Suprapubic skin (tissue), 4 donors: ENCODE measurements at regions not wholly inside any gene's neighbourhood (a gene's known extent, or its start where the extent isn't known, plus 50 kb on each side); places are given as distances from the start of the nearest gene placed in this dataset.

ENCODE experiments used
- DNase-seq, 2 donors: peaks; one replicate each; pipeline ENCODE4 v3.0.0-alpha.2; 2019; ENCODE audit warnings: low spot score in 2 of 2
- H3K27ac ChIP-seq: fragments of 200-600 bp; sonication (generic); one replicate; pipeline ENCODE4 v1.5.1; 2019
- H3K27me3 ChIP-seq: fragments of 200-600 bp; sonication (generic); one replicate; pipeline ENCODE4 v1.5.1; 2019
- H3K36me3 ChIP-seq: fragments of 200-600 bp; sonication (generic); one replicate; pipeline ENCODE4 v1.5.1; 2019
- H3K4me1 ChIP-seq: fragments of 200-600 bp; sonication (generic); one replicate; pipeline ENCODE4 v1.5.1; 2019
- H3K4me3 ChIP-seq: fragments of 200-600 bp; sonication (generic); one replicate; pipeline ENCODE4 v1.5.1; 2019; ENCODE audit warnings: mild to moderate bottlenecking
- H3K9me3 ChIP-seq: fragments of 200-600 bp; sonication (generic); one replicate; pipeline ENCODE4 v1.5.1; 2019
- EP300 ChIP-seq: sonication (generic); formaldehyde crosslinking; IDR thresholded peaks from one replicate; pipeline ENCODE4 v1.6.1; 2017; ENCODE audit warnings: antibody characterized with exemption
- POLR2A ChIP-seq, 2 donors: fragments of 450-650 bp; IDR thresholded peaks; one replicate each; pipeline ENCODE4 v1.6.1; 2017; ENCODE audit warnings: antibody characterized with exemption in 2 of 2, mild to moderate bottlenecking in 2 of 2, moderate library complexity in 2 of 2
- POLR2AphosphoS5 ChIP-seq, 3 donors: sonication (generic); formaldehyde crosslinking; IDR thresholded peaks; one replicate each; pipeline ENCODE4 v1.6.1; 2017; ENCODE audit warnings: antibody characterized with exemption in 3 of 3
- WGBS: methylation state at CpG from one replicate; pipeline ENCODE4 v1.1.5; 2018; 5-methylcytosine and 5-hydroxymethylcytosine counted together
- TF ChIP-seq, protein P1 (sequence below), 2 donors: fragments of 200-600 bp in 1 of 2; fragments of 450-650 bp in 1 of 2; sonication (generic) in 1 of 2; IDR thresholded peaks; one replicate each; pipeline ENCODE4 v1.5.1; 2016 to 2019; ENCODE audit warnings: antibody characterized with exemption in 2 of 2, mild to moderate bottlenecking in 1 of 2, moderate library complexity in 1 of 2

GRCh38 chr5:24923400-24923799 is 278.6 kb upstream of the CDH10 start:
- no peak overlapping the region for H3K27ac ChIP-seq
- H3K4me1 ChIP-seq, result no peaks in the 10 kb centered on the region
- WGBS, result 85% methylated on average over 3 of the region's 3 CpGs
- TF ChIP-seq EP300, result no peak
- no peak for TF ChIP-seq POLR2A (IDR thresholded peaks at IDR 0.05)
- TF ChIP-seq, protein P1, sequence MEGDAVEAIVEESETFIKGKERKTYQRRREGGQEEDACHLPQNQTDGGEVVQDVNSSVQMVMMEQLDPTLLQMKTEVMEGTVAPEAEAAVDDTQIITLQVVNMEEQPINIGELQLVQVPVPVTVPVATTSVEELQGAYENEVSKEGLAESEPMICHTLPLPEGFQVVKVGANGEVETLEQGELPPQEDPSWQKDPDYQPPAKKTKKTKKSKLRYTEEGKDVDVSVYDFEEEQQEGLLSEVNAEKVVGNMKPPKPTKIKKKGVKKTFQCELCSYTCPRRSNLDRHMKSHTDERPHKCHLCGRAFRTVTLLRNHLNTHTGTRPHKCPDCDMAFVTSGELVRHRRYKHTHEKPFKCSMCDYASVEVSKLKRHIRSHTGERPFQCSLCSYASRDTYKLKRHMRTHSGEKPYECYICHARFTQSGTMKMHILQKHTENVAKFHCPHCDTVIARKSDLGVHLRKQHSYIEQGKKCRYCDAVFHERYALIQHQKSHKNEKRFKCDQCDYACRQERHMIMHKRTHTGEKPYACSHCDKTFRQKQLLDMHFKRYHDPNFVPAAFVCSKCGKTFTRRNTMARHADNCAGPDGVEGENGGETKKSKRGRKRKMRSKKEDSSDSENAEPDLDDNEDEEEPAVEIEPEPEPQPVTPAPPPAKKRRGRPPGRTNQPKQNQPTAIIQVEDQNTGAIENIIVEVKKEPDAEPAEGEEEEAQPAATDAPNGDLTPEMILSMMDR (IDR thresholded peaks at IDR 0.05), result no peak
- TF ChIP-seq POLR2AphosphoS5 (IDR thresholded peaks at IDR 0.05), result no peak
- H3K9me3 ChIP-seq, result no peaks in the 10 kb centered on the region
- no peak overlapping the region for H3K4me3 ChIP-seq
- DNase-seq, result no peak
- H3K27me3 ChIP-seq, result no peaks in the 10 kb centered on the region
- no peaks in the 10 kb centered on the region for H3K36me3 ChIP-seq

GRCh38 chr5:24918676-24919075 is 273.9 kb upstream of the CDH10 start:
- Histone ChIP-seq H3K9me3 (no peaks in the 10 kb centered on the region), H3K4me1 (no peaks in the 10 kb centered on the region), H3K4me3 (no peak overlapping the region), H3K36me3 (no peaks in the 10 kb centered on the region), H3K27ac (no peak overlapping the region), H3K27me3 (no peaks in the 10 kb centered on the region)
- TF ChIP-seq POLR2A (IDR thresholded peaks at IDR 0.05), result no peak
- no peak for TF ChIP-seq POLR2AphosphoS5 (IDR thresholded peaks at IDR 0.05)
- TF ChIP-seq, protein P1 (IDR thresholded peaks at IDR 0.05), result no peak
- TF ChIP-seq EP300, result no peak
- DNase-seq, result no peak
- 95% methylated on average over 1 of the region's 1 CpG for WGBS

DNA sequence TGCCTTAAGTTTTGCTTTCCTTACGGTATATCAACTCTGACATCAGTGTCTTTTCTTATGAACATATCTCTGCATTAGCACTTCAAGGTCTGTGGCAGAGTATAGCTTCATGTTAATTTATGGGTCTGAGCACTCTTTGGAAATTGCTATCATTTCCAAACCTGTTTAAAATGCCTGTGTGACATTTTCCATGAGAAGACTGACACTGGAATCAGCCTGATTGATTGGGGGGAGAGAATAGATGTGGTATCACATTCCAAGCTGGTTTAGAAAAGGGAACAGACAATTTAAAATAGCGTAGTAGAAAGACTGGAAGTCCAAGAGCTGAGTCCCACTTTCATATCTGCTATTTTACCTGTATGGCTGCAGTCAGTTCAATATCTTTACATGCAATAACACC is 272.1 kb upstream of the CDH10 start:
- Histone ChIP-seq H3K27ac (no peak overlapping the region), H3K36me3 (no peaks in the 10 kb centered on the region)
- WGBS, result 70% methylated on average over 2 of the region's 2 CpGs

GRCh38 chr5:24909210-24909609 is 264.4 kb upstream of the CDH10 start:
- no peak for DNase-seq
- Histone ChIP-seq H3K4me3 (no peak overlapping the region), H3K4me1 (no peaks in the 10 kb centered on the region), H3K36me3 (no peaks in the 10 kb centered on the region), H3K9me3 (no peaks in the 10 kb centered on the region), H3K27ac (no peak overlapping the region), H3K27me3 (no peaks in the 10 kb centered on the region)
- no peak for TF ChIP-seq POLR2A (IDR thresholded peaks at IDR 0.05)
- TF ChIP-seq, protein P1 (IDR thresholded peaks at IDR 0.05), result no peak
- no peak for TF ChIP-seq EP300
- TF ChIP-seq POLR2AphosphoS5 (IDR thresholded peaks at IDR 0.05), result no peak

More for the DNA sequence above, 272.1 kb upstream of the CDH10 start:
- no peak for DNase-seq
- no peaks in the 10 kb centered on the region for H3K27me3 ChIP-seq
- no peak overlapping the region for H3K4me3 ChIP-seq
- H3K4me1 ChIP-seq, result no peaks in the 10 kb centered on the region
- no peaks in the 10 kb centered on the region for H3K9me3 ChIP-seq
- TF ChIP-seq POLR2AphosphoS5 (IDR thresholded peaks at IDR 0.05) (no peak), POLR2A (IDR thresholded peaks at IDR 0.05) (no peak), EP300 (no peak)
- TF ChIP-seq, protein P1 (IDR thresholded peaks at IDR 0.05), result no peak

DNA sequence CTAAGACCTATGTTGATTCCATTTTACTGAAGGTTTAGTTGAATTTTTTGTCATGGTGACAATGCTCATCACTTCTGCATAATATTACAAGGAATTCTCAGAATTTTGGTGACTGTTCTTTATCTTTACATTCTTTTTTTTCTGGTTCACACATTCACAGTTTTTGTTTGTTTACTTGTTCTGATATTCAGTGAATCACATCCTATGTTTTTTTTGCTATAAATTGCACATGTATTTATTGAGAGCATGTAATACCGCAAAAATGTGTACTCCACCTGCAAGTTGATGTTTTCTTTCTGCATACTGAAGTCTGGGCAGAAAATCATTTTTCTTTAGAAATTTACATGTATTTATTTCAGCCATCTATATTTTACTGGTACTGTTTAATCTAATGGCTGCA is 261.9 kb upstream of the CDH10 start:
- no peaks in the 10 kb centered on the region for H3K9me3 ChIP-seq
- TF ChIP-seq, protein P1 (IDR thresholded peaks at IDR 0.05), result no peak
- TF ChIP-seq POLR2AphosphoS5 (IDR thresholded peaks at IDR 0.05) (no peak), EP300 (no peak), POLR2A (IDR thresholded peaks at IDR 0.05) (no peak)
- H3K27ac ChIP-seq, result no peak overlapping the region
- no peaks in the 10 kb centered on the region for H3K36me3 ChIP-seq
- no peaks in the 10 kb centered on the region for H3K27me3 ChIP-seq
- 88% methylated on average over 1 of the region's 1 CpG for WGBS
- no peaks in the 10 kb centered on the region for H3K4me1 ChIP-seq
- H3K4me3 ChIP-seq, result no peak overlapping the region
- DNase-seq, result no peak
